ENCODE measurements at regions not wholly inside any gene's neighbourhood (a gene's known extent, or its start where the extent isn't known, plus 50 kb on each side); places are given as distances from the start of the nearest gene placed in this dataset.
"Not testable (repeated sequence)": the region's sequence is repeated elsewhere in the genome, so short reads cannot be mapped to it uniquely, and the experiment has no call there.

DNA sequence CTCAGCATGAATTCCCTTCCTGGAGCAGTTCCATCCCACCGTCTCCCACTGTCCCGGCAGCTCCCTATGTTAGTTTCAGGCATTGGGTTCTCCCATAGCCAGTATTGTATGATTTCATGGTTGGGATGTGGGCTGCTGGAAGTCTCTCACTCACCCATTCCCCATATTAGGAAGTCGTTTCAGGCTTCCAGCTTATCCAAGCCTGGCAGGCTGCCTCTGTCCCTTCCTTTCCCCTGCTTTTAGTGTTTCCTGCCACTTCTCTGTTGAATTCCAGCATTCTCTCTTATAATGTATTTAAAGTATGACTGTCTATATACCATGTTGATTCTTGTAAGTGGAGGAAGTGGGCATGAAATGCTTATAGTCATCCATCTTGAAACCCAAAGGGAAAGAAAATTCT is 309.7 kb upstream of the RBMS3 start:
- no peak for DNase-seq

- no peak for DNase-seq
These were observed 307.9 kb upstream of the RBMS3 start for GRCh38 chr3:28972921-28973320.

DNA sequence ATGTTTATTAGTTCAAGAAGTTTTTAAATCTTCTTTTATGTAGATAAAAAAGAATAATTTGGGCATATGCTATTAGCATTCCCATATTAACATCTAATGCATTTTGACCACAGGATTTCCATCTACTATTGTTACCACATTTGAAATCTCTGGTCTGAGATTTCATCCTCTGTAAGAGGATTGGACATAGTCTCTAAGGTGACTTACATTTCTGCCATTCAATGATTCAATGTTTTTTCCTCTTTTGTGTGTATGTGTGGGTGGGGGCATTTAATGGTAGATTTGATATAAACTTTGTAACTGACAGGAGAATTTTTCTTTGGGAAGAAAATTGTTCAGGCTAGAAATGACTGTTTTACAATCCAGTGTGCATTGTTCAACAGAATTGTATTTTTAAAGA is 307.3 kb upstream of the RBMS3 start:
- DNase-seq: no peak

GRCh38 chr3:28978092-28978491 is 302.8 kb upstream of the RBMS3 start:
- no peak for DNase-seq

DNA sequence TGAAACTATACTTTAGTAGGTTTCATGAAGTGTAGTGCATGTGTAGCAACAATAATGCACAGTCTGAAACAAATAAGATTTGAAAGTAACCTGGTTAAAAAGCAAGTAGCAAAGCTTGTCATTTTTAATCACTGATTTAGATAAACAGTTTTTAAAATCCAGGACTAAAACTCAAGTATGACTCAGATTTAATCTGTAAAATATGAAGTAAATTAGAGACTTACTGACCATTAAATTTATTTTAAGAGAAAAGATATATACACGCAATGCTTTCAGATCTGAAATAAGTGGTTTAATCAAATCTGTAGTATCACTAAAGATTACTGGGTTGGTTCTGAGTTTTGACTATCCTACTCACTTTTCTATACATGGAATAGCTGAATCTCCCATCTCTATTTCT is 300.7 kb upstream of the RBMS3 start:
- DNase-seq: no peak

DNA sequence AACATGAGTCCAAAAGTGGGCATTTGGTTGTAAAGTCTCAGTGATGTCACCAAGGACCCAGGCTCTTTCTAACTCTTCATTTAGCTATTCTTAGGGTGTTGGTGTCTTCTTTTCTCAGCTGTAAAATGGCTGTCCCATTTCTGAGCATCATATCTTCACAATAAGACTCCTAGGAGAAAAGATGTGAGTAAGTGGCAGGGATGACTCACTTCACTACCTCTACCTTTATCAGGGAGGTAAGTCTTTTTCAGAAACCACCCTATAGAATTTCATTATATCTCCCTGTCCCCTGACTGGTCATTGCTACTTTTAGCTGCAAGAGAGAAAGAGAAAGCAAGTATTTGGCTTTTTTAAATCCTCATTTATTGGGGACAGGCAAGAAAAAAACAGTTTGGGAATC is 300.2 kb upstream of the RBMS3 start:
- no peak for DNase-seq

DNA sequence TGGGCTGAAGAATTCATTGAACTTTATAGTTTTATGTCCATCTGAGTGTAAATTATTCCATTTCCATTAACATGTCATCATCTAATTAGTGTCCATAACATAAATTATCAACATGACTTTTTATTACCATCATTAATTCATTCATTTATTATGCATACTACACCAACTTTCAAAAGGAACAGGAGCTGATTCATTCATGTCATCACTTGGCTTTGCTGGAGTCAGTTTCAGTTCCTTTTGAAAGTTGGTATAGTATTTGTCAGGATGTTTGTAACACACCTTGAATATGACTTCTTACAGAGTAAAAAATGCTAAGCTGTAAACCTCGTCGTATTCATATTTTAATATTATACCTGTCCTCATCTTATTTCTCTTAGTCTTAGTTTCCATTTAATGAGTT is 298.0 kb upstream of the RBMS3 start:
- DNase-seq: no peak

- no peak for DNase-seq
These were observed 293.9 kb upstream of the RBMS3 start for GRCh38 chr3:28986922-28987321.

DNA sequence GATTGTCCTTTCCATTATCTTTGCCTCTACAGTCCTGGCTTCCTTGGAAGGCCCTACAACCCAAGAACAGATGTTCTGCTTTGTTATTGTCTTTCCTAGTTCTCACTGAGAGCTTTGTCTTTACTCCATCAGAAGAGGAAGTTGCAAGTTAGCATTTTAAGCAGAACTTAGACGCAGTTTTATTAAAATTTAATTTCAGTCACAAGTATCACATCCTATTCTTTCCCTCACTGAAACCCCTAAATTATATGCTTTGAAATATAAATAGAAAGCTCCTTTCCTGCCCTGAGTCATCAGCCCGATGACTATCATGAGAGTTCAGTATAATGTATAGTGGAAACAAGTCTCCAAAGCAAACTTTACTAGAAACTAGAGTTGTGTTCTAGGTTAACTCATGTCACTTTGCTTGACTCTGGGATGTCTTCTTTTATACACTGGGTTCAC is 291.2 kb upstream of the RBMS3 start:
- DNase-seq: no peak

DNA sequence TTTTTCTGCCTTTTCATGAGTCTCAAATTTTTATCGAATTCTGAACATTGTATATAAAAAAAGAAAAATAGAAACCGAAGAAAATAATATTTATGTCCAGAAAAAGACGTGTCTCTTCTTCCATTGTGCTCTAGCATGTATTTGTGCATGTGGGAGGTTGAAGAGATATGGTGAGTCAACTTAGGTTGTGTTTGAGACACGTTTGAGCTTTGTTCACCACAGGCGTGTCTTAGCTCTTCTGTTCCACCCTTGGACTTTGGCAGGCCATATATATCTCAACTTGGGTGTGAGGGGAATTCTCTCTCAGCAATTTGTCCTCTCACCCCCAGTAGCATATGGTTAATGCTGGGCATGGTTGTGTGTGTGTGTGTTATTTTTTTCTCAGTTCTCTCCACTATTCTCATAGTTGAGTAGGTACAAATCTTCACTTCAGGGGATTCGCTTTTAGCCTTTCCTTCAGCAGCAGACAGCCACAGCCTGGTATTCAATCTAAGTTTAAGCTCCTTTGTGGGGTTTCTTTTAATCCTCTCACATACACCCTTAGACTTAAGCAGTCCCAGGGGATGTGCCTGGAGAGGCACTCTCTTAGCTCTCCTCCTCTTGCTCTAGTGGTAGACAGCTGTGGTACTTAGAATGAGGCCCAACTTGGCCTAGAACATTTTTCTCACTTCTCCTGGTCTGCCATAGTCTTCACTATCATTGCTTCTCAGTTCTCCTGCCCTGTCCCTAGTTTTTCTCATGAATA is 286.5 kb upstream of the RBMS3 start:
- DNase-seq: no peak

GRCh38 chr3:29004885-29005599 is 275.8 kb upstream of the RBMS3 start:
- DNase-seq: peak; percentile 24

- DNase-seq: no peak
These were observed 275.0 kb upstream of the RBMS3 start for GRCh38 chr3:29005862-29006261.

- DNase-seq: peak; percentile 59
These were observed 269.4 kb upstream of the RBMS3 start for GRCh38 chr3:29011441-29011840.

GRCh38 chr3:29011966-29012365 is 268.9 kb upstream of the RBMS3 start:
- peak; percentile 36 for DNase-seq

DNA sequence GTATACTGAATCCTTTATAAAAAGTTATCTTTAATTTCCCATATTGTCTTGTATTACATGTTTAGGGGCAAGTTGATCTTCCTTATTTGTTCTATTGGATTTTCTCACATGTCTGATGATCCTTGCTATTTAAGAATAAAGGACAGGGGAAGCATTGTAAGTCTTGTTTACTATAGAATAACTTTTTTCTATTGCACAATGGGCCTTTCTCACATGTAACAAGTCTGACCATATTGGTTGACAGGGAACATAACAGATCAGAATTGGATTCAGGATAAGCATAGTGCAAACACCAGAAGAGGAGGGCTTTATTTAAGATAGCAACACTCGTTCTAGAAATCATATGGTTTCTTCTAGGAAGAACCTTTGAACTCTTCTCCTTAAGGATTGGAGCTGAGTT is 257.9 kb upstream of the RBMS3 start:
- no peak for DNase-seq

GRCh38 chr3:29026286-29026685 is 254.6 kb upstream of the RBMS3 start:
- DNase-seq: no peak

GRCh38 chr3:29026959-29027358 is 253.9 kb upstream of the RBMS3 start:
- DNase-seq: no peak

- not testable (repeated sequence) for DNase-seq
These were observed 249.7 kb upstream of the RBMS3 start for GRCh38 chr3:29031175-29031574.

DNA sequence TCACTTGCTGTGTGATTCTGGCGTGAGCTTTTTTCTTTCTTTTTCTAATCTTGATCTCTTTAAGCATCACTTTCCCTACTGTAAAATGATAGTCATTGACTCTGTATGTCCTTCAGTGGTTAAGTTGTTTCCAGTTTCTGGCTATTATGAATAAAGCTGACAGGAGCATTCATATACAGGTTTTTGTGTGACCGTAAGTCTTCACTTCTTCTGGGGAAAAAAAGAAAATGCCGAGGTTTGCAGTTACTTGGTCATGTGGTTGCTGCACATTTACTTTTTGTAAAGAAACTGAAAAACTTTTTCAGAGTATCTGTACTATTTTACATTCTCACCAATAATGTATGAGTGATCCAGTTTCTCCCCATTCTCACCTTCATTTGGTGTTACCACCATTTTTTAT is 247.4 kb upstream of the RBMS3 start:
- DNase-seq: no peak

- no peak for DNase-seq
These were observed 230.7 kb upstream of the RBMS3 start for GRCh38 chr3:29050155-29050554.

- no peak for DNase-seq
These were observed 223.5 kb upstream of the RBMS3 start for GRCh38 chr3:29057326-29057725.

DNA sequence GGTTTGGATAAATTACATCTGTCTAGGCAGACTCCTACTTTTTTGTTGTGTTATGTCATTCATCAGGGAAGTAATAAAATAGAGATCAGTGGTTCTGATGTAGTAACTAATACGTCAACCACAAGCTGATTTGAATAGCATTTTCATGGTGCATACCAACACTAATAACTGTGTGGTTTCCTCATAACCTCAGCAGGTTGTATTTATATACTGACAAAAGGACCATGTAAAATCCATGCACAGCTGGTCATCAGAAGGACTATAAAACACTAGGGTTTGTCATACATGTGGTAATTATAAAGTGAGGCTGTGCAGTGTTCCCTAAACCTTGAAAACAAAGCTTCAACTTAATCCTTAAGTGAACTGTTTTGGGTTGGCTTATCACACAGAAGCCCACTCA is 216.8 kb upstream of the RBMS3 start:
- no peak for DNase-seq

GRCh38 chr3:29065211-29065785 is 215.6 kb upstream of the RBMS3 start:
- DNase-seq: peak; percentile 20

- DNase-seq: no peak
These were observed 213.9 kb upstream of the RBMS3 start for GRCh38 chr3:29067007-29067406.
